ENCODE measurements at regions not wholly inside any gene's neighbourhood (a gene's known extent, or its start where the extent isn't known, plus 50 kb on each side); places are given as distances from the start of the nearest gene placed in this dataset.

GRCh38 chr9:30928045-30928444 is 1456.4 kb upstream of the ACO1 start:
- intact Hi-C loops (cut with micrococcal nuclease; ENCODE audit: unreplicated experiment): no loop called here
- H3K4me1 ChIP-seq (ENCODE audit: control insufficient read depth, insufficient read depth, low read length): no peaks in the 10 kb centered on the region
- ChIA-PET CTCF (no interaction called here), POLR2A (no interaction called here)
- TF ChIP-seq POLR2AphosphoS5 (IDR thresholded peaks at IDR 0.05; ENCODE audit: low read depth, low read length) (no peak), SIN3A (IDR thresholded peaks at IDR 0.05; ENCODE audit: borderline replicate concordance, insufficient read depth, low read depth, low read length) (no peak), CTCF (IDR thresholded peaks at IDR 0.05) (no peak), REST (IDR thresholded peaks at IDR 0.05; ENCODE audit: insufficient read depth in 1 of 2, low read depth in 2 of 2, low read length in 1 of 2) (no peak), TCF7L2 (IDR thresholded peaks at IDR 0.05; ENCODE audit: low read depth, low read length) (no peak)
- no peak for ATAC-seq
- BruUV-seq (replicated peaks): no TSS peak
- no peaks in the 10 kb centered on the region for H3K27me3 ChIP-seq (ENCODE audit: control insufficient read depth, insufficient read depth, low read length)
- no peak overlapping the region for H3K27ac ChIP-seq (ENCODE audit: low read length)
- DNase-seq (ENCODE audit: low read depth, low spot score): no peak
- H3K36me3 ChIP-seq (ENCODE audit: control insufficient read depth, insufficient read depth, low read length): no peaks in the 10 kb centered on the region
- in situ Hi-C loops (cut with HindIII; ENCODE audit: low pct_unique_long_range_greater_than_20kb, low sequenced_read_pairs): no loop called here
- H3K9me3 ChIP-seq (ENCODE audit: control insufficient read depth, insufficient read depth, low read depth, low read length): 0 out of 2 replicates have a peak, but pooled peaks cover 3% of the 10 kb centered on the region
- H3K4me3 ChIP-seq (ENCODE audit: low read depth in 2 of 2, low read length in 2 of 2): no peak overlapping the region

- peak; percentile 63; the same call in 1 of the 2 replicates for ATAC-seq
- Histone ChIP-seq H3K9me3 (ENCODE audit: control insufficient read depth, insufficient read depth, low read depth, low read length) (0 out of 2 replicates have a peak, but pooled peaks cover 3% of the 10 kb centered on the region), H3K27ac (ENCODE audit: low read length) (no peak overlapping the region), H3K36me3 (ENCODE audit: control insufficient read depth, insufficient read depth, low read length) (no peaks in the 10 kb centered on the region), H3K4me3 (ENCODE audit: low read depth in 2 of 2, low read length in 2 of 2) (no peak overlapping the region), H3K4me1 (ENCODE audit: control insufficient read depth, insufficient read depth, low read length) (no peaks in the 10 kb centered on the region), H3K27me3 (ENCODE audit: control insufficient read depth, insufficient read depth, low read length) (no peaks in the 10 kb centered on the region)
- no TSS peak for BruUV-seq (replicated peaks)
- intact Hi-C loops (cut with micrococcal nuclease; ENCODE audit: unreplicated experiment): no loop called here
- TF ChIP-seq SIN3A (IDR thresholded peaks at IDR 0.05; ENCODE audit: borderline replicate concordance, insufficient read depth, low read depth, low read length): no peak
- no peak for TF ChIP-seq CTCF (IDR thresholded peaks at IDR 0.05)
- TF ChIP-seq TCF7L2 (IDR thresholded peaks at IDR 0.05; ENCODE audit: low read depth, low read length): no peak
- ChIA-PET CTCF (no interaction called here), POLR2A (no interaction called here)
- in situ Hi-C loops (cut with HindIII; ENCODE audit: low pct_unique_long_range_greater_than_20kb, low sequenced_read_pairs): no loop called here
- DNase-seq (ENCODE audit: low read depth, low spot score): peak; percentile 12
These were observed 1452.2 kb upstream of the ACO1 start for GRCh38 chr9:30932226-30932625.
